NCI-H748 (cell line): ENCODE measurements at regions not wholly inside any gene's neighbourhood (a gene's known extent, or its start where the extent isn't known, plus 50 kb on each side); places are given as distances from the start of the nearest gene placed in this dataset.

Source experiments
- DNase-seq: peaks from one replicate; lab custom pipeline; 2025; ENCODE audit not compliant: unreplicated experiment; lab: John Stamatoyannopoulos, UW

GRCh38 chr14:66395300-66395699 is 90.9 kb upstream of the CCDC196 start:
- no peak for DNase-seq

GRCh38 chr14:66396164-66396563 is 90.0 kb upstream of the CCDC196 start:
- DNase-seq = no peak

DNA sequence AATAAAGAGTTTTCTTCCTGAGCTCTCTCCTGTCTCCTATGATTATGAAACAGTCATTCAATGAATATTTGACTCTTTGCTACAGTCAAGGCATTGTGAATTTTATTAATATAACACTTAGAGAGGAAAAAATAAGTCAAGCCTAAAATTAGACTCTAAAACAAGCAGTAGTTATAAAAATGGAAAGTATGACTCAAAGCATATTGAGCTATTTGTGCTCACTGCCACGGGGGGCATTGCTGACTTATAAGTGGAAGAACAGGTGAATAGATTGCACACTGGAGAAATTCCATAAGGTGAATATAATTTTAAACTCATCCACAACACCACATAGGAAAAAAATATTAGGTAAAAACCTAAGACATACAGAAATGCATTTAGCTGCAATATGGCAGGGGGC is 87.7 kb upstream of the CCDC196 start:
- DNase-seq = no peak

DNA sequence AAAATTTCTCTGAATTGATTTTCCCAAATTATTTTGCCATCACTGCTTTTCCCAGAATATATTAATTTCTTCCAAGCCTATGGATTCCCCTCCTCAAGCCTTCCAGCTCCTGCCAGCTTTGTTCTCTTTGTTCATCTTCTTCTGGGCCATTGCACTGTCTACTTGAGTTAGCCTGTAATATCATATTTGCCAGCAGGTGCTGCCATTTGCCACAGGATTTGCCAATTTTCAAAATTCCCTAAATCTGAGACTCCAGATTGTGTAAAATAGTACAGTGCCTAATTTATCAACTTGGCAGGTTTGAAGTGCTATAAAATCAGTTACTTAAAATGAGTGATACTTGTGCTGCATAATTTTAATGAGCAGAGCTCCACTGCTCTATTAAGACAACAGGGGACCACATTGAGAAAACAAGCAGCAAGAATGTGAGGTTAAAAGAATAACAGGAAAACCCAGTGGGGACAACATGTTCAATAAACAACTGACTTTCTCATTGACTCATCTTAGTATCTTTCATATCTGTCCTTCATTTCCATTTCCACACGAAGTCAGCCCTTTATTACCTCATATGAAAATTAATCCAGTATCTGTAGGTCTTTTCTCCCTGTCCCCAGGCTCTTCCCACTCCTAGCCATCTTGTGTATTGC is 84.6 kb upstream of the CCDC196 start:
- DNase-seq = no peak

DNA sequence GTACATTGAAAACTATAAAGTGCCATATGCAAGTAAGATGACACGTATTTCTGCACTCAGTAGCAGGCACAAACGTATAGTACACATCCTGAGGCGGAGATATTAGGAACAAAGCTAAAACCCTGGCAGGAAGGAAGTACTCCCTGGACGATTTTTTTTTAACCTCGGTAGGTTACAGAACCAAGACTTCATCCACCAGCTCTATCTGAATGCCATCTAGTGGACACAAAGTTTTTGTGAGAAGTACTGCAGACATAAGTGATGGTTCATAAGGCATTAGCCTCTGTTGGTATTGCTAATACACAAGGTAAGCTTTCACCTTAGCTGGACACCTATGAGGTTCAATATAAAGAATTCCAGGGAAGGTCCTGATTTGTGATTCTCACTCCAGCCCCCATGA is 83.0 kb upstream of the CCDC196 start:
- peak; percentile 41 for DNase-seq

- no peak for DNase-seq
Observed at GRCh38 chr14:66404051-66404545, 82.1 kb upstream of the CCDC196 start.

GRCh38 chr14:66405158-66405557 is 81.0 kb upstream of the CCDC196 start:
- peak; percentile 20 for DNase-seq

GRCh38 chr14:66413901-66414300 is 72.3 kb upstream of the CCDC196 start:
- no peak for DNase-seq

DNA sequence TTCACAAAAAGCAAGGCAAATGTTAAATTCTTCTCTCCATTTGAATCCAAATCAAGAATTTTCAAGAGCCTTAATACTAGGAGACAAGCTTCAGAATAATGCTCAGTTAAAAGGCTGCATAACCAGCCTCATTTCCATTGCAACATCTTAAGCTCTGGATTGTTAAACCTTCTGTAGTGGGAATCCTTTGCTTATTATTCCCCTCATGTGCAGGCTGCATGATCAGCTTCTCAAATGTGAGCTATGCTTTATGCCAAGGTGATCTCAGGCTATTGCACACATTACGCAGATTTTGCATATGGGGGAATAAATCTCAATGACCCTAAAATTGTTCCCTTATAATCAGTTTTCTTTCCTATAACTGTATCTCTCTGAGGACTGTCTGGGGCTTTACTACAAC is 71.7 kb upstream of the CCDC196 start:
- no peak for DNase-seq

DNA sequence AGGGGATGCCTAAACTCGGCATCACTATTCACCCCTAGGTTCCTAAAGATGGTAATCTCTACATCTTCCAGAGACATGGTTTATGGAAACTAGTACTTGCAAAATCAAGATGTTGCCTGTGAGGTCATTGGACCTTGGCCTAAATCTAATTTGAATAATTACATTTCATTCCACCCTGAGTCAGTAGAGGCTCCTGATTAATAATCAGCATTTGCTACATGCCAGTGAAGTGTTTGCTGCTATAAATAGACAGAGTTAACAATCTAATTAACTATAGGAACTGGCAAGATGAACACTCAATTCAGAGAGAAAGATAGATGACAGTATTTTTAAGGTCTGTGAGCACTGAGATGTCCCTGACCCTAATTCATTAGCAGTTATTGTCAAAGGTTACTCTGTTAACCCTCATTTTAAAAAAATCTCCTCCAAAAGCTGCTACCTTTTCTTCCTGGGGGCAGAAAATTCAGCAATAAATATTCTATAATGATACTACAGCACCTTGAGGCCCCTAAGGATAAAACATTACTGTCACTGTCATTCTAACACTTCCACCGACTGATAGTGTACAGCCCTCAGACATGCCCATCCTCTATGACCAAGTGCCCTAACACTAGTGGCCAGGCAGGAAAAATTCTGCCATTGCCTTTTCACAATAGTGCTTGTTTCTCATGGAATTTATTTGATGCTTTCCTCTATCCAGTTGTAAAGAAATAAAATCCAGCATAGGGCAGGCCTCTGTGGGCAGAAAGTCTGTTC is 65.7 kb upstream of the CCDC196 start:
- DNase-seq = no peak

GRCh38 chr14:66421990-66422946 is 63.9 kb upstream of the CCDC196 start:
- DNase-seq = no peak

- no peak for DNase-seq
Observed at GRCh38 chr14:66425402-66425801, 60.8 kb upstream of the CCDC196 start.

DNA sequence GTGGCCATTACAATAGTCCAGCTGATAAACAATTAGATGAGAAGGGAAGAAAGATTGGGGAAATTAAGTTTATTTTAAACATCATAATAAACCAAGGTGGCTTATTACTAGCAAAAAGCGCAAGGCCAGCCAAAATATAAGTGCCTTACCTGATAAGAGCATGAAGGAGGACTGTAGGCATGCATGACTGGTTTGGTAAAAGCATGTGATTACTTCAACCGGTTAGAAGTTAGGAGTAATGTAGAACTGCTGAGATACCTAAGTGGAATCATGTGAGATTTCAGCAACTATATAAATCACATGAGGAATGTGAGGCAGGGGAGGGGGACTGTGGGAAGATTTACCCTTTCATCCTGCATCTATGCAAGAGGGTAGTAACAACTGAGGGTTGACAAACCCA is 59.7 kb upstream of the CCDC196 start:
- DNase-seq = no peak

- DNase-seq = no peak
Observed at GRCh38 chr14:66432334-66432733, 53.8 kb upstream of the CCDC196 start.

DNA sequence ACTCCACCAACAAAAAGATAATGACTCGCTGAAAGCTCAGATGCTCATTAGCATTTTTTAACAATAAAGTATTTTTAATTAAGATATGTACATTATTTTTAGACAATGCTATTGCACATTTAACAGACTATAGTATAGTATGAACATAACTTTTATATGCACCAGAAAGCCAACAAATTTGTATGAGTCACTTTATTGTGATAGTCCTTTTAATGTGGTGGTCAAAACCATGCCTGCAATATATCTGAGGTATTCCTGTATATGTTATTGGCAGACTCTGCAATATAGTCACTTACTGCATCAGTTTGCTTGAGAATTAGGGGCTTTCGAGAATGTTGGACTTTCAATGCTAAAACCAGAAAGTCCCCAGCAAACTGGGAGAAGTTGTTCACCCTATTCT is 51.7 kb upstream of the CCDC196 start:
- DNase-seq = no peak

GRCh38 chr14:66435683-66436082 is 50.5 kb upstream of the CCDC196 start:
- no peak for DNase-seq
